OCI-LY3 (cell line): ENCODE measurements at regions not wholly inside any gene's neighbourhood (a gene's known extent, or its start where the extent isn't known, plus 50 kb on each side); places are given as distances from the start of the nearest gene placed in this dataset.

ENCODE experiments used
- H2AFZ ChIP-seq: fragments of 200-600, 300-600 bp; shearing (Covaris generic); 2 replicates; pipeline ENCODE4 v1.6.0; 2014; ENCODE audit warnings: antibody characterized with exemption, low read depth, low read length
- H3K27ac ChIP-seq: fragments of 200-600, 300-600 bp; sonication (generic); 2 replicates; pipeline ENCODE4 v1.5.1; 2014; ENCODE audit warnings: mild to moderate bottlenecking, low read length, moderate library complexity, mixed read lengths
- H3K27me3 ChIP-seq: fragments of 200-600, 300-600 bp; sonication (generic); 2 replicates; pipeline ENCODE4 v1.6.1; 2014; ENCODE audit warnings: low read depth, low read length, mixed read lengths
- H3K36me3 ChIP-seq: fragments of 200-600, 300-600 bp; sonication (generic); replicated peaks from 2 replicates; pipeline ENCODE3; 2014; ENCODE audit warnings: low read depth, low read length, mixed read lengths
- H3K4me1 ChIP-seq: fragments of 300-600, 200-600 bp; sonication (generic); 2 replicates; pipeline ENCODE4 v1.6.1; 2014; ENCODE audit warnings: low read length, mixed read lengths
- H3K4me2 ChIP-seq: fragments of 200-600, 300-600 bp; sonication (generic); 2 replicates; pipeline ENCODE4 v1.6.1; 2014; ENCODE audit warnings: low read length, mixed read lengths
- H3K4me3 ChIP-seq: fragments of 300-600, 200-600 bp; sonication (generic); 2 replicates; pipeline ENCODE4 v1.5.1; 2014; ENCODE audit warnings: antibody characterized with exemption, mild to moderate bottlenecking, low read length, moderate library complexity
- H3K79me2 ChIP-seq: fragments of 300-600, 200-600 bp; shearing (Covaris generic); 2 replicates; pipeline ENCODE4 v1.6.1; 2014; ENCODE audit warnings: mild to moderate bottlenecking, low read length, mixed read lengths
- H3K9ac ChIP-seq: fragments of 300-600, 200-600 bp; shearing (Covaris generic); 2 replicates; pipeline ENCODE4 v1.6.0; 2014; ENCODE audit warnings: mild to moderate bottlenecking, low read length, moderate library complexity
- H3K9me3 ChIP-seq: fragments of 200-600, 300-600 bp; shearing (Covaris generic); 2 replicates; pipeline ENCODE4 v1.6.1; 2014; ENCODE audit warnings: low read length, mixed read lengths; ENCODE audit not compliant: insufficient read depth
- H4K20me1 ChIP-seq: fragments of 200-600, 300-600 bp; sonication (generic); 2 replicates; pipeline ENCODE4 v1.6.1; 2016; ENCODE audit warnings: low read length, mixed read lengths; ENCODE audit not compliant: insufficient read depth
- CTCF ChIP-seq: fragments of 200-600, 300-600 bp; sonication (generic); IDR thresholded peaks from 2 replicates; pipeline ENCODE4 v1.5.1; 2014; ENCODE audit warnings: antibody characterized with exemption, low read length, low read depth
- EZH2phosphoT487 ChIP-seq: fragments of 200-600 bp; shearing (Covaris generic); IDR thresholded peaks from 2 replicates; pipeline ENCODE4 v1.6.1; 2018; ENCODE audit warnings: antibody characterized with exemption, mixed run types, low read depth

- Histone ChIP-seq H3K4me1 (no peaks in the 10 kb centered on the region), H3K4me2 (no peak overlapping the region), H3K9me3 (no peaks in the 10 kb centered on the region), H2AFZ (no peak overlapping the region), H3K9ac (no peak overlapping the region), H3K79me2 (no peaks in the 10 kb centered on the region), H3K36me3 (no peaks in the 10 kb centered on the region), H3K27ac (no peak overlapping the region), H4K20me1 (no peaks in the 10 kb centered on the region), H3K27me3 (no peaks in the 10 kb centered on the region), H3K4me3 (no peak overlapping the region)
- TF ChIP-seq CTCF, result no peak
- TF ChIP-seq EZH2phosphoT487, result no peak
Measured at GRCh38 chr4:25564836-25565235, 90.8 kb upstream of the SLC34A2 start.

GRCh38 chr4:25567253-25567652 lies 88.4 kb upstream of the SLC34A2 start:
- Histone ChIP-seq H3K4me2 (no peak overlapping the region), H3K9me3 (no peaks in the 10 kb centered on the region), H3K27me3 (no peaks in the 10 kb centered on the region), H3K79me2 (no peaks in the 10 kb centered on the region), H3K4me1 (no peaks in the 10 kb centered on the region), H3K9ac (no peak overlapping the region), H3K27ac (no peak overlapping the region), H3K4me3 (no peak overlapping the region), H2AFZ (no peak overlapping the region), H3K36me3 (no peaks in the 10 kb centered on the region), H4K20me1 (no peaks in the 10 kb centered on the region)
- TF ChIP-seq EZH2phosphoT487 (no peak), CTCF (no peak)

- Histone ChIP-seq H3K9ac (no peak overlapping the region), H3K4me2 (no peak overlapping the region), H3K4me1 (no peaks in the 10 kb centered on the region), H3K4me3 (no peak overlapping the region), H3K27ac (no peak overlapping the region), H3K9me3 (no peaks in the 10 kb centered on the region), H3K36me3 (no peaks in the 10 kb centered on the region), H3K27me3 (no peaks in the 10 kb centered on the region), H4K20me1 (no peaks in the 10 kb centered on the region), H2AFZ (no peak overlapping the region), H3K79me2 (no peaks in the 10 kb centered on the region)
- no peak for TF ChIP-seq CTCF
- no peak for TF ChIP-seq EZH2phosphoT487
Measured at GRCh38 chr4:25569716-25570115, 85.9 kb upstream of the SLC34A2 start.

GRCh38 chr4:25575611-25576010 lies 80.0 kb upstream of the SLC34A2 start:
- Histone ChIP-seq H3K27ac (no peak overlapping the region), H3K4me3 (no peak overlapping the region), H3K9me3 (no peaks in the 10 kb centered on the region), H3K4me2 (no peak overlapping the region), H3K27me3 (no peaks in the 10 kb centered on the region), H3K79me2 (no peaks in the 10 kb centered on the region), H2AFZ (no peak overlapping the region), H3K9ac (no peak overlapping the region), H3K36me3 (no peaks in the 10 kb centered on the region), H3K4me1 (no peaks in the 10 kb centered on the region), H4K20me1 (no peaks in the 10 kb centered on the region)
- TF ChIP-seq CTCF (no peak), EZH2phosphoT487 (no peak)
